ENCODE measurements at regions not wholly inside any gene's neighbourhood (a gene's known extent, or its start where the extent isn't known, plus 50 kb on each side); places are given as distances from the start of the nearest gene placed in this dataset.

DNA sequence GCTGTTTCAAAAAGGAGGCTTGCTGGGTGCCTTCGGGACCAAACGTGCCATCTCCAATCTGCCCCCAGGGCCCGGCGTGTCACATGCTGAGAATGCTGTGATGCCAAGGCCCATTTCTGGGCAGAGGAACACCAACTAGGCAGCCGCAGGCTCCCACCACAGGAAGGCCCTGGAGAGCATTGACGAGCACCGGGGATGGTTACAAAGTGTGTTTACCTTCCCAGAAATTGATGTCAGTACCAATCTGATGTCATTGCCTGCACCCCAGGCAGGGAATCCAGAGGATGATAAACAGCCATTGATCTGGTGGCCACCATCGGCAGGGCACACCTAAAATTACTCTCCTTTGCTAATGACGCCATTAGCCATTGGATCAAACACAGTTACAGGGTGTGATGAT, 418.1 kb upstream of the CDH5 start:
- TF ChIP-seq, protein P1, sequence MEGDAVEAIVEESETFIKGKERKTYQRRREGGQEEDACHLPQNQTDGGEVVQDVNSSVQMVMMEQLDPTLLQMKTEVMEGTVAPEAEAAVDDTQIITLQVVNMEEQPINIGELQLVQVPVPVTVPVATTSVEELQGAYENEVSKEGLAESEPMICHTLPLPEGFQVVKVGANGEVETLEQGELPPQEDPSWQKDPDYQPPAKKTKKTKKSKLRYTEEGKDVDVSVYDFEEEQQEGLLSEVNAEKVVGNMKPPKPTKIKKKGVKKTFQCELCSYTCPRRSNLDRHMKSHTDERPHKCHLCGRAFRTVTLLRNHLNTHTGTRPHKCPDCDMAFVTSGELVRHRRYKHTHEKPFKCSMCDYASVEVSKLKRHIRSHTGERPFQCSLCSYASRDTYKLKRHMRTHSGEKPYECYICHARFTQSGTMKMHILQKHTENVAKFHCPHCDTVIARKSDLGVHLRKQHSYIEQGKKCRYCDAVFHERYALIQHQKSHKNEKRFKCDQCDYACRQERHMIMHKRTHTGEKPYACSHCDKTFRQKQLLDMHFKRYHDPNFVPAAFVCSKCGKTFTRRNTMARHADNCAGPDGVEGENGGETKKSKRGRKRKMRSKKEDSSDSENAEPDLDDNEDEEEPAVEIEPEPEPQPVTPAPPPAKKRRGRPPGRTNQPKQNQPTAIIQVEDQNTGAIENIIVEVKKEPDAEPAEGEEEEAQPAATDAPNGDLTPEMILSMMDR (IDR thresholded peaks at IDR 0.05) = no peak
- TF ChIP-seq POLR2AphosphoS5 (IDR thresholded peaks at IDR 0.05) (no peak), POLR2A (IDR thresholded peaks at IDR 0.05; ENCODE audit: low read depth) (no peak)
